WTC11 (cell line): ENCODE measurements at regions not wholly inside any gene's neighbourhood (a gene's known extent, or its start where the extent isn't known, plus 50 kb on each side); places are given as distances from the start of the nearest gene placed in this dataset.

Experiments
- ATAC-seq: fragments of 200-7000 bp; cut with Tn5 transposase; 2 replicates; pipeline ENCODE4 v1.10.0; 2021; ENCODE audit warnings: mild to moderate bottlenecking, moderate library complexity
- CTCF ChIA-PET: fragments of 300-600 bp; sonication (Branson Sonifier 250); formaldehyde crosslinking; loops from one replicate; lab custom pipeline; 2021; ENCODE audit warnings: antibody characterized with exemption; lab: Charles Lee
- POLR2A ChIA-PET: fragments of 350-600 bp; sonication (Branson Sonifier 250); formaldehyde crosslinking; loops from one replicate; lab custom pipeline; 2021; ENCODE audit warnings: antibody characterized with exemption; lab: Charles Lee
- DNase-seq: peaks from one replicate; pipeline ENCODE4 v3.0.0; 2021; ENCODE audit warnings: low spot score
- H3K27ac Mint-ChIP-seq: 2 replicates; pipeline ENCODE4 v1.8.0; 2021; ENCODE audit warnings: mixed read lengths
- H3K27me3 Mint-ChIP-seq: 2 replicates; pipeline ENCODE4 v1.8.0; 2021; ENCODE audit warnings: low read depth, mild to moderate bottlenecking, moderate library complexity, mixed read lengths
- H3K36me3 Mint-ChIP-seq: 2 replicates; pipeline ENCODE4 v1.8.0; 2021; ENCODE audit warnings: mixed read lengths
- H3K4me1 Mint-ChIP-seq: 2 replicates; pipeline ENCODE4 v1.8.0; 2022; ENCODE audit warnings: mixed read lengths
- H3K4me3 Mint-ChIP-seq: 2 replicates; pipeline ENCODE4 v1.8.0; 2021; ENCODE audit warnings: mild to moderate bottlenecking, moderate library complexity, mixed read lengths
- H3K9me3 Mint-ChIP-seq: 2 replicates; pipeline ENCODE4 v1.8.0; 2021; ENCODE audit warnings: mixed read lengths
- ATF1 ChIP-seq: sonication (generic); formaldehyde crosslinking; IDR thresholded peaks from 2 replicates; pipeline ENCODE4 v1.8.1; 2023; ENCODE audit warnings: mild to moderate bottlenecking, moderate library complexity, missing genetic modification reagents
- CBFB ChIP-seq: sonication (generic); formaldehyde crosslinking; IDR thresholded peaks from 2 replicates; pipeline ENCODE4 v1.8.1; 2022; ENCODE audit warnings: mild to moderate bottlenecking, low read depth, missing genetic modification reagents
- E2F5 ChIP-seq: sonication (generic); formaldehyde crosslinking; IDR thresholded peaks from 2 replicates; pipeline ENCODE4 v1.8.1; 2022; ENCODE audit warnings: mild to moderate bottlenecking, moderate library complexity, missing genetic modification reagents
- ESRRA ChIP-seq: sonication (generic); formaldehyde crosslinking; IDR thresholded peaks from 2 replicates; pipeline ENCODE4 v1.8.1; 2022; ENCODE audit warnings: mild to moderate bottlenecking, missing genetic modification reagents, borderline replicate concordance
- JUN ChIP-seq: sonication (generic); formaldehyde crosslinking; IDR thresholded peaks from 2 replicates; pipeline ENCODE4 v1.8.0; 2023; ENCODE audit warnings: mild to moderate bottlenecking, missing genetic modification reagents
- MAX ChIP-seq: sonication (generic); formaldehyde crosslinking; IDR thresholded peaks from 2 replicates; pipeline ENCODE4 v1.8.0; 2022; ENCODE audit warnings: mild to moderate bottlenecking, missing genetic modification reagents
- NFE2L1 ChIP-seq: sonication (generic); formaldehyde crosslinking; IDR thresholded peaks from 2 replicates; pipeline ENCODE4 v1.8.1; 2023; ENCODE audit warnings: missing genetic modification reagents
- NFYB ChIP-seq: sonication (generic); formaldehyde crosslinking; conservative IDR thresholded peaks from 2 replicates; pipeline ENCODE4 v1.8.0; 2022; ENCODE audit warnings: low read depth, missing genetic modification reagents
- NR1H2 ChIP-seq: sonication (generic); formaldehyde crosslinking; IDR thresholded peaks from 2 replicates; pipeline ENCODE4 v1.9.0; 2021; ENCODE audit warnings: mild to moderate bottlenecking, moderate library complexity, missing genetic modification reagents
- NR3C1 ChIP-seq: sonication (generic); formaldehyde crosslinking; conservative IDR thresholded peaks from 2 replicates; pipeline ENCODE4 v1.8.1; 2023; ENCODE audit warnings: low read depth, mild to moderate bottlenecking, missing genetic modification reagents
- OVOL2 ChIP-seq: fragments of 250-450 bp; sonication (Bioruptor Pico); IDR thresholded peaks from 2 replicates; pipeline ENCODE4 v1.9.0; 2021; ENCODE audit warnings: mild to moderate bottlenecking, borderline replicate concordance
- RELA ChIP-seq: sonication (generic); formaldehyde crosslinking; IDR thresholded peaks from 2 replicates; pipeline ENCODE4 v1.8.1; 2022; ENCODE audit warnings: missing genetic modification reagents, mild to moderate bottlenecking, borderline replicate concordance
- SMAD3 ChIP-seq: sonication (generic); formaldehyde crosslinking; IDR thresholded peaks from 2 replicates; pipeline ENCODE4 v1.8.0; 2022; ENCODE audit warnings: missing genetic modification reagents, mild to moderate bottlenecking, borderline replicate concordance
- SP1 ChIP-seq: sonication (generic); formaldehyde crosslinking; conservative IDR thresholded peaks from 2 replicates; pipeline ENCODE4 v1.8.1; 2022; ENCODE audit warnings: missing genetic modification reagents
- STAT6 ChIP-seq: sonication (generic); formaldehyde crosslinking; conservative IDR thresholded peaks from 2 replicates; pipeline ENCODE4 v1.8.1; 2023; ENCODE audit warnings: mild to moderate bottlenecking, low read depth, missing genetic modification reagents, moderate library complexity
- TCF7 ChIP-seq: sonication (generic); formaldehyde crosslinking; IDR thresholded peaks from 2 replicates; pipeline ENCODE4 v1.8.0; 2022; ENCODE audit warnings: mild to moderate bottlenecking, low read depth, missing genetic modification reagents, moderate library complexity
- ZBTB43 ChIP-seq: sonication (generic); formaldehyde crosslinking; IDR thresholded peaks from 2 replicates; pipeline ENCODE4 v1.8.1; 2023; ENCODE audit warnings: mild to moderate bottlenecking, missing genetic modification reagents
- ZMAT4 ChIP-seq: fragments of 250-450 bp; sonication (Bioruptor Pico); IDR thresholded peaks from 2 replicates; pipeline ENCODE4 v1.9.0; 2021; ENCODE audit warnings: mild to moderate bottlenecking
- ZNF121 ChIP-seq: sonication (generic); formaldehyde crosslinking; IDR thresholded peaks from 2 replicates; pipeline ENCODE4 v1.8.0; 2023; ENCODE audit warnings: missing genetic modification reagents
- ZNF138 ChIP-seq: sonication (generic); formaldehyde crosslinking; conservative IDR thresholded peaks from 2 replicates; pipeline ENCODE4 v1.8.1; 2022; ENCODE audit warnings: mild to moderate bottlenecking, moderate library complexity, missing genetic modification reagents
- ZNF232 ChIP-seq: sonication (generic); formaldehyde crosslinking; IDR thresholded peaks from 2 replicates; pipeline ENCODE4 v1.8.0; 2022; ENCODE audit warnings: mild to moderate bottlenecking, missing genetic modification reagents
- ZNF263 ChIP-seq: sonication (generic); formaldehyde crosslinking; IDR thresholded peaks from 2 replicates; pipeline ENCODE4 v1.8.1; 2022; ENCODE audit warnings: low read depth, mild to moderate bottlenecking, moderate library complexity, missing genetic modification reagents
- ZNF396 ChIP-seq: fragments of 250-450 bp; sonication (Bioruptor Pico); IDR thresholded peaks from 2 replicates; pipeline ENCODE4 v1.8.0; 2021; ENCODE audit warnings: mild to moderate bottlenecking, moderate library complexity, borderline replicate concordance
- ZNF512 ChIP-seq: sonication (generic); formaldehyde crosslinking; IDR thresholded peaks from 2 replicates; pipeline ENCODE4 v1.8.1; 2022; ENCODE audit warnings: missing genetic modification reagents, borderline replicate concordance

GRCh38 chr2:40556739-40557138, 104.8 kb upstream of the SLC8A1 start:
- POLR2A ChIA-PET: no interaction called here
- Mint-ChIP-seq H3K27ac (no peak overlapping the region), H3K27me3 (no peaks in the 10 kb centered on the region)

GRCh38 chr2:40558761-40559160, 106.9 kb upstream of the SLC8A1 start:
- ChIA-PET CTCF (interaction anchor here (0.5 kb wide), 1 partner anchor 11 kb away, joined by 3 read pairs; no protein-coding TSS in a partner anchor), POLR2A (no interaction called here)
- DNase-seq (no peak), ATAC-seq (no peak)
- Mint-ChIP-seq H3K9me3 (no peaks in the 10 kb centered on the region), H3K4me3 (no peak overlapping the region), H3K27me3 (no peaks in the 10 kb centered on the region), H3K27ac (no peak overlapping the region), H3K4me1 (0 out of 2 replicates have a peak, but pooled peaks cover 6% of the 10 kb centered on the region), H3K36me3 (no peaks in the 10 kb centered on the region)
- TF ChIP-seq ZNF138 (no peak), STAT6 (CRISPR knock-in tag) (no peak), ZNF121 (CRISPR knock-in tag) (no peak), ATF1 (CRISPR knock-in tag) (no peak), NR3C1 (CRISPR knock-in tag) (no peak), ZNF512 (CRISPR knock-in tag) (no peak), ZBTB43 (no peak), ZMAT4 (CRISPR knock-in tag) (no peak), TCF7 (CRISPR knock-in tag) (no peak)

More at GRCh38 chr2:40556739-40557138, 104.8 kb upstream of the SLC8A1 start:
- Mint-ChIP-seq H3K36me3 (no peaks in the 10 kb centered on the region), H3K4me1 (0 out of 2 replicates have a peak, but pooled peaks cover 6% of the 10 kb centered on the region), H3K9me3 (no peaks in the 10 kb centered on the region), H3K4me3 (no peak overlapping the region)
- CTCF ChIA-PET: no interaction called here
- DNase-seq: no peak
- no peak for ATAC-seq
- no peak for TF ChIP-seq ZNF263
- no peak for TF ChIP-seq JUN (CRISPR knock-in tag)
- TF ChIP-seq, all 79 proteins: peak for 0

GRCh38 chr2:40559175-40559574, 107.3 kb upstream of the SLC8A1 start:
- no peaks in the 10 kb centered on the region for H3K27me3 Mint-ChIP-seq
- DNase-seq (no peak), ATAC-seq (no peak)
- H3K4me1 Mint-ChIP-seq: 0 out of 2 replicates have a peak, but pooled peaks cover 6% of the 10 kb centered on the region
- no peaks in the 10 kb centered on the region for H3K9me3 Mint-ChIP-seq
- ChIA-PET CTCF (interaction anchor here (0.5 kb wide), 1 partner anchor 11 kb away, joined by 3 read pairs; no protein-coding TSS in a partner anchor), POLR2A (no interaction called here)
- no peak overlapping the region for H3K4me3 Mint-ChIP-seq
- H3K36me3 Mint-ChIP-seq: no peaks in the 10 kb centered on the region
- no peak overlapping the region for H3K27ac Mint-ChIP-seq
- no peak for TF ChIP-seq NR1H2 (CRISPR knock-in tag)
- no peak for TF ChIP-seq ESRRA (CRISPR knock-in tag)
- TF ChIP-seq E2F5 (CRISPR knock-in tag): no peak
- no peak for TF ChIP-seq RELA
- TF ChIP-seq ZNF396 (CRISPR knock-in tag): no peak
- TF ChIP-seq NFE2L1: no peak
- no peak for TF ChIP-seq MAX (CRISPR knock-in tag)
- no peak for TF ChIP-seq SMAD3
- TF ChIP-seq CBFB (CRISPR knock-in tag): no peak
- TF ChIP-seq NFYB (CRISPR knock-in tag): no peak
- no peak for TF ChIP-seq ZNF232 (CRISPR knock-in tag)
- no peak for TF ChIP-seq STAT6 (CRISPR knock-in tag)
- TF ChIP-seq SP1: no peak
- TF ChIP-seq OVOL2 (CRISPR knock-in tag): no peak
